Heart left ventricle (tissue), 16 donors: ENCODE measurements at regions not wholly inside any gene's neighbourhood (a gene's known extent, or its start where the extent isn't known, plus 50 kb on each side); places are given as distances from the start of the nearest gene placed in this dataset.

ENCODE experiments used
- ATAC-seq, 4 donors: fragments of 200-7000 bp; cut with Tn5 transposase; one replicate each; pipeline ENCODE4 v1.9.1; 2020 to 2022; ENCODE audit warnings: moderate library complexity in 4 of 4, mild to moderate bottlenecking in 3 of 4, moderate number of reproducible peaks in 1 of 4
- DNase-seq, 5 donors: peaks; one replicate each; pipeline ENCODE4 v3.0.0-alpha.2; 2020
- H3K27ac ChIP-seq, 12 donors: fragments of 200-600 bp; sonication (generic) in 4 of 12; one replicate each; pipeline versions ENCODE4 v1.5.0 to v1.8.0; 2016 to 2022; ENCODE audit warnings: mild to moderate bottlenecking in 2 of 12
- H3K27me3 ChIP-seq, 9 donors: fragments of 200-600 bp; sonication (generic) in 2 of 9; one replicate each; pipeline versions ENCODE4 v1.5.1 to v1.8.0; 2016 to 2022; ENCODE audit warnings: mild to moderate bottlenecking in 3 of 9
- H3K36me3 ChIP-seq, 9 donors: fragments of 200-600 bp; sonication (generic) in 2 of 9; one replicate each; pipeline versions ENCODE4 v1.5.0 to v1.8.0; 2018 to 2022; ENCODE audit warnings: mild to moderate bottlenecking in 2 of 9
- H3K4me1 ChIP-seq, 12 donors: fragments of 200-600 bp; sonication (generic) in 4 of 12; one replicate each; pipeline versions ENCODE4 v1.5.0 to v1.8.0; 2016 to 2022; ENCODE audit warnings: mild to moderate bottlenecking in 3 of 12
- H3K4me3 ChIP-seq, 12 donors: fragments of 200-600 bp; sonication (generic) in 4 of 12; one replicate each; pipeline versions ENCODE4 v1.5.0 to v1.8.0; 2017 to 2022; ENCODE audit warnings: mild to moderate bottlenecking in 9 of 12, moderate library complexity in 4 of 12
- H3K9me3 ChIP-seq, 12 donors: fragments of 200-600 bp; sonication (generic) in 4 of 12; one replicate each; pipeline versions ENCODE4 v1.5.0 to v1.8.0; 2016 to 2022; ENCODE audit warnings: mild to moderate bottlenecking in 1 of 12
- POLR2A ChIP-seq, 2 donors: fragments of 450-650 bp; IDR thresholded peaks; one replicate each; pipeline ENCODE4 v1.6.1; 2017; ENCODE audit warnings: antibody characterized with exemption in 2 of 2, mild to moderate bottlenecking in 2 of 2, moderate library complexity in 2 of 2
- WGBS, 4 donors: extraction: QIAGEN DNeasy Blood & Tissue Kit in 2 of 4; methylation state at CpG; one replicate each; pipeline versions ENCODE4 v1.1.5 to v1.1.7; 2013 to 2018; 5-methylcytosine and 5-hydroxymethylcytosine counted together
- intact Hi-C, 10 donors: fragments of 100-400 bp; cut with DNase I; formaldehyde crosslinking; loops; one replicate each; pipeline versions ENCODE4 v1.11.1 to v1.14.2; 2022
- TF ChIP-seq, protein P1 (sequence below), 12 donors: fragments of 200-600 bp; sonication (generic) in 4 of 12; IDR thresholded peaks; one replicate each; pipeline versions ENCODE4 v1.5.0 to v1.8.0; 2018 to 2022; ENCODE audit warnings: antibody characterized with exemption in 12 of 12, mild to moderate bottlenecking in 5 of 12
- donor health status: ischemic (EF 13 %, LVEDD 7.1; RV severe dilation, severe dysfunction).
- donor health status: healthy with polysubstance abuse.
- donor health status: DM: no; HTN: yes; CAD: no.
- donor health status: DM: no; HTN: no; CAD: no.
- donor health status: ischemic (EF 25% LVEDD 6.9; RV normal size, moderate dysfunction).
- donor health status: ischemic (EF 25% LVEDD 5.7; RV mildly dilated, moderate dysfunction).
- donor health status: healthy.
- donor health status: DM: yes; HTN: yes; CAD: no.
- donor health status: ischemic (EF 35%, LVEDD 5.7; RV mildly dilated, moderate dysfunction).
- donor health status: nonischemic (EF 11% LVEDD 7.7; RV severe dilation, severe dysfunction).
- donor health status: DM: yes; HTN: yes; CAD: no.
- donor health status: PGD.
- donor health status: ischemic (EF 29% LVEDD 5.4; RV normal size, mild dysfunction).
- donor health status: nonischemic (EF 23%, LVEDD 6.1; RV moderate dilation, normal function).

- Histone ChIP-seq H3K4me1 (peaks cover 0 to 12% (median 6%) of the 10 kb centered on the region in 12 donors), H3K36me3 (no peaks in the 10 kb centered on the region), H3K4me3 (no peak overlapping the region), H3K27ac (no peak overlapping the region), H3K9me3 (no peaks in the 10 kb centered on the region), H3K27me3 (no peaks in the 10 kb centered on the region)
- TF ChIP-seq POLR2A (IDR thresholded peaks at IDR 0.05), result no peak
- TF ChIP-seq, protein P1, sequence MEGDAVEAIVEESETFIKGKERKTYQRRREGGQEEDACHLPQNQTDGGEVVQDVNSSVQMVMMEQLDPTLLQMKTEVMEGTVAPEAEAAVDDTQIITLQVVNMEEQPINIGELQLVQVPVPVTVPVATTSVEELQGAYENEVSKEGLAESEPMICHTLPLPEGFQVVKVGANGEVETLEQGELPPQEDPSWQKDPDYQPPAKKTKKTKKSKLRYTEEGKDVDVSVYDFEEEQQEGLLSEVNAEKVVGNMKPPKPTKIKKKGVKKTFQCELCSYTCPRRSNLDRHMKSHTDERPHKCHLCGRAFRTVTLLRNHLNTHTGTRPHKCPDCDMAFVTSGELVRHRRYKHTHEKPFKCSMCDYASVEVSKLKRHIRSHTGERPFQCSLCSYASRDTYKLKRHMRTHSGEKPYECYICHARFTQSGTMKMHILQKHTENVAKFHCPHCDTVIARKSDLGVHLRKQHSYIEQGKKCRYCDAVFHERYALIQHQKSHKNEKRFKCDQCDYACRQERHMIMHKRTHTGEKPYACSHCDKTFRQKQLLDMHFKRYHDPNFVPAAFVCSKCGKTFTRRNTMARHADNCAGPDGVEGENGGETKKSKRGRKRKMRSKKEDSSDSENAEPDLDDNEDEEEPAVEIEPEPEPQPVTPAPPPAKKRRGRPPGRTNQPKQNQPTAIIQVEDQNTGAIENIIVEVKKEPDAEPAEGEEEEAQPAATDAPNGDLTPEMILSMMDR (IDR thresholded peaks at IDR 0.05), result no peak
- ATAC-seq, result no peak
- DNase-seq, result no peak
- intact Hi-C loops, result loop anchor here in 1 of 10 donors (10.0 kb wide), 1 partner anchor 318 kb away; no protein-coding TSS in a partner anchor
- 70 to 80% (median 77%) methylated on average over 2 of the region's 2 CpGs for WGBS, 4 donors
Observed at GRCh38 chr2:228373191-228373590, 191.7 kb upstream of the SPHKAP start.

GRCh38 chr2:228372212-228372611 is 190.7 kb upstream of the SPHKAP start:
- no peak overlapping the region for H3K4me3 ChIP-seq
- no peaks in the 10 kb centered on the region for H3K27me3 ChIP-seq
- TF ChIP-seq POLR2A (IDR thresholded peaks at IDR 0.05), result no peak
- TF ChIP-seq, protein P1 (IDR thresholded peaks at IDR 0.05), result no peak
- peaks cover 0 to 2% (median 0%) of the 10 kb centered on the region in 12 donors for H3K4me1 ChIP-seq
- intact Hi-C loops, result loop anchor here in 1 of 10 donors (10.0 kb wide), 1 partner anchor 317 kb away; no protein-coding TSS in a partner anchor
- no peak for DNase-seq
- no peak for ATAC-seq
- H3K9me3 ChIP-seq, result no peaks in the 10 kb centered on the region
- no peak overlapping the region for H3K27ac ChIP-seq
- WGBS, 4 donors, result 69 to 88% (median 81%) methylated on average over 2 of the region's 2 CpGs
- H3K36me3 ChIP-seq, result no peaks in the 10 kb centered on the region

DNA sequence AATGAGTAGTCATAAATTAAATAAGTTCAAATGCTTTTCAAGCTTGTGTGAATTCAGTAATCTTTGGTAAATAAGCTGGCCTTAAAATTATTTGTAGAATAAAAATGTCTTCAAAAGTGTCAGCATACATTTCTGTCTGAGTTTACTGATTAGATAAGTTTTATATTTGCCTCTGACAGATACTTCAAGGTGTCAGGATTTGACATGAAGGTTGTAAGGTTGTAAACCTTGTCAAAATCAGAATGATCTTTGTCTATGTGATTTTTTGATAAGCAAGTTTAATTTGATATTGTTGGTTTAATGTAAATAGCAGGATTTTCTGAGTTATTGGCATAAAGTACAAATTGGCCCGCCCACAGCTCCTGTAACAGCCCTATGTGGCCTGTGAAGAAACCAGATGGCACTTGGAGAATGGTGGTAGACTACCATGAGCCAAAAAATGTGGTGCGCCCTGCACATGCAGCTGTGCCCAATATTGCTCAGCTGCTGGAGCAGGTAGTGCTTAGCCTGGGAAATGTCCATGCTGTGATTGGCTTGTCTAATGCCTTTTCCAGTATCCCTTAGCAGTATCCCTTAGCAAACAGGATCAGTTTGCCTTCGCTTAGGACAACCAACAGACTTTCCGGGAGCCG is 188.0 kb upstream of the SPHKAP start:
- 85 to 89% (median 87%) methylated on average over 5 of the region's 5 CpGs for WGBS, 4 donors
- Histone ChIP-seq H3K27me3 (no peaks in the 10 kb centered on the region), H3K9me3 (no peaks in the 10 kb centered on the region), H3K4me3 (no peak overlapping the region), H3K36me3 (no peaks in the 10 kb centered on the region), H3K4me1 (peaks cover 0 to under 1% (median 0%) of the 10 kb centered on the region in 12 donors), H3K27ac (no peak overlapping the region)
- intact Hi-C loops, result loop anchor here in 1 of 10 donors (10.0 kb wide), 1 partner anchor 315 kb away; no protein-coding TSS in a partner anchor
- DNase-seq, result no peak
- no peak for TF ChIP-seq POLR2A (IDR thresholded peaks at IDR 0.05)
- TF ChIP-seq, protein P1 (IDR thresholded peaks at IDR 0.05), result no peak
- ATAC-seq, result no peak

- Histone ChIP-seq H3K4me1 (no peaks in the 10 kb centered on the region), H3K4me3 (no peak overlapping the region), H3K27ac (no peak overlapping the region), H3K27me3 (no peaks in the 10 kb centered on the region), H3K9me3 (no peaks in the 10 kb centered on the region), H3K36me3 (no peaks in the 10 kb centered on the region)
- intact Hi-C loops, result no loop called here
- 81 to 88% (median 85%) methylated on average over 2 of the region's 2 CpGs for WGBS, 4 donors
- ATAC-seq (no peak), DNase-seq (no peak)
- TF ChIP-seq POLR2A (IDR thresholded peaks at IDR 0.05), result no peak
- TF ChIP-seq, protein P1 (IDR thresholded peaks at IDR 0.05), result no peak
Observed at GRCh38 chr2:228367356-228367755, 185.9 kb upstream of the SPHKAP start.
